HG03095 (cell line): ENCODE measurements at regions not wholly inside any gene's neighbourhood (a gene's known extent, or its start where the extent isn't known, plus 50 kb on each side); places are given as distances from the start of the nearest gene placed in this dataset.
"Not testable (repeated sequence)": the region's sequence is repeated elsewhere in the genome, so short reads cannot be mapped to it uniquely, and the experiment has no call there.

Experiments used
- ATAC-seq: cut with Tn5 transposase; IDR thresholded peaks from one replicate; pipeline ENCODE4 v1.9.1; 2021; ENCODE audit warnings: moderate library complexity; ENCODE audit not compliant: unreplicated experiment

GRCh38 chr5:28685794-28686193 lies 1647.4 kb upstream of the CDH9 start:
- ATAC-seq, result no peak

GRCh38 chr5:28678899-28679298 lies 1640.5 kb upstream of the CDH9 start:
- ATAC-seq, result no peak

DNA sequence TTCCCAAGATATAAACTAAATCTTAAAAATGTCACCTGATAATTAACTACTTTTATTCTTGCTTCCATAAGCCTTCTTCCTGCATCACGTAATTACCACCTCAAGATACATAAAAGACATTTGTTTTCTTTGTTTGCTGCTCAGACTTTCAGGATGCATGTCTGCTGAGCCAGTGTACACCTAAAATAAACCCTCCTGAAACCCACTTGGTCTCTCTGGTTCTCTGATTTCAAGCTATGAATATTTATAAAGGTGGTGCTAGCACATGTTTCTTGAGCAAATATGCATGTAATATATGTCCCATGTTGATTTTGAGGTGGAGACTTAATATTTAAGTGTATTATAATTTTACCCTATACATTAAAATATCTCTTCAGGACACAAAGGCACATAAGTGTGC lies 1627.7 kb upstream of the CDH9 start:
- ATAC-seq, result no peak

GRCh38 chr5:28648108-28648507 lies 1609.7 kb upstream of the CDH9 start:
- ATAC-seq, result no peak

DNA sequence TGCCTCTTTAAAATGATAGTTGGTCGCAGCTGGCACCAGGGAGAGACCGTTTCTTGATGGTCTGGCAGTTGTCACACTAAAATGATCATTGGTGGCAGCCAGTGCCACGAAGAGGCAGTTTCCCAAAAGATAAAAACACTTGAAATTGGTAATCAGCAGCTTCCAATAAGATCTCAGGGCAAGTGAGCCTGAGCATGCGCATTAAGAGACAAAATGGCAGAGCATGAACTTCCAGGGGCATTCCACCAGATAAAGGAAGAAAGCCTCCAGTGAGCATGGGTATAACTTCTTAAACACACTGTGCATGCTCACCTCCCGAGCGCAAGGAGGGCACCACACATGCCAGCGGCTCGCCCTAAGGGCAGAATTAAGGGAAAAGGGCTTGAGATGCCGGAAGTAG lies 1594.2 kb upstream of the CDH9 start:
- no peak for ATAC-seq

- no peak for ATAC-seq
Measured at GRCh38 chr5:28603869-28604268, 1565.5 kb upstream of the CDH9 start.

DNA sequence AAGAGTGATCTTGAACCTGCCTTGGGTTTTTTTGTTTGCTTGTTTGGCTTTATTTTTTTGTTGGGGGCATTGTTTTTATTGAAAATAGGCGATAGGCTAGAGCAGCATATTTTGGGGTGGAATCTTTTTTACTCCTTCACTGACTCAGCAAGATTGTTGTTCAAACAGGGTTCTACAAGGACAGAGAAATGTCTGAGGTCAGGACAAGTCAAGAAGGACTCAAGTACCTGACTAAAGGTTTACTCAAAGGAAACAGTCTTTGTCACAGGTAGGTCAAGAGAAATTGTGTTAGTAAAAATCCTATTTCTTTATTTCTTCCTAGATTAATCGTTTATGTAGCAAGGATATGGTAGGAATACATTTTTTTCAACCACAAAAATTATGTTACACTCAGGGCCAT lies 1564.0 kb upstream of the CDH9 start:
- ATAC-seq, result no peak

DNA sequence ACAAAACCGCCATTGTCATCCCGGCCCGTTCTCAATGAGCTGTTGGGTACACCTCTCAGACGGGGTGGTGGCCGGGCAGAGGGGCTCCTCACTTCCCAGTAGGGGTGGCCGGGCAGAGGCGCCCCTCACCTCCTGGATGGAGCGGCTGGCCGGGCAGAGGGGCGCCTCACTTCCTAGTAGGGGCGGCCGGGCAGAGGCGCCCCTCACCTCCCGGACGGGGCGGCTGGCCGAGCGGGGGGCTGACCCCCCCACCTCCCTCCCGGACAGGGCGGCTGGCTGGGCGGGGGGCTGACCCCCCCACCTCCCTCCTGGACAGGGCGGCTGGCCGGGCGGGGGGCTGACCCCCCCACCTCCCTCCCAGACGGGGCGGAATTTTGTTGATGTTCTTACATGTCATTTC lies 1558.3 kb upstream of the CDH9 start:
- not testable (repeated sequence) for ATAC-seq

DNA sequence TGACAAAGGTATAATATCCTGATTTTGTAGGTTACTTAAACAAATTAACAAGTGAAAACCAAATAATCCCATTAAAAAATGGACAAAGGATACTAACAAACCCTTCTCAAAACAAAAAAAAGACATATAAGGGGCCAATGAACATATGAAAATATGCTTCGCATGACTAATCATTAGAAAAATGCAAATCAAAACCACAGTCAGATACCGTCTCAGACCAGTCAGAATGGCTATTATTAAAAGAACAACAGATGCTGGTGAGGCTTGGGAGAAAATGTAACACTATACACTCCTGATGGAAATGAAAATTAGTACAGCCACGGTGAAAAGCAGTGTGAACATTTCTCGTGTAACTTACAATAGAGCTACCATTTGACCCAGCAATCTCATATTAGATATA lies 1542.2 kb upstream of the CDH9 start:
- ATAC-seq, result no peak

DNA sequence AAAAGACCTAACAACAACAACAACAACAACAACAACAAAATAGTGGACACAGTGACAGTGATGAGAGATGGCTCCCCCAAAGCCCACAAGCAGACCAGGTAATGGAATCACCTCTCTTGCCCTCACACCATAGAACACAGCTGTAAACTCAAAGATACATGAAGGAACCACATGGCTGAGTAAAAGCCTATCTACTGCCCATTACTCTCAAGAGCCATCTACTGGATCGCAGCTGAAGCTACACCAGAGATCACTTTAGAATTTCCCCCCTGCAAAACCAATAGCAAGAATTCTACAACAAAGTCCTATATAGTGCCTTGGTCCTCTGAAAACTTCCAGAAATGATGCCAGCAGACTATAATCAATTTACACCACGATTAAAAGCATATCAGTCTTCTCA lies 1537.6 kb upstream of the CDH9 start:
- no peak for ATAC-seq

- ATAC-seq, result no peak
Measured at GRCh38 chr5:28575368-28575767, 1537.0 kb upstream of the CDH9 start.

- ATAC-seq, result no peak
Measured at GRCh38 chr5:28574606-28575005, 1536.2 kb upstream of the CDH9 start.

DNA sequence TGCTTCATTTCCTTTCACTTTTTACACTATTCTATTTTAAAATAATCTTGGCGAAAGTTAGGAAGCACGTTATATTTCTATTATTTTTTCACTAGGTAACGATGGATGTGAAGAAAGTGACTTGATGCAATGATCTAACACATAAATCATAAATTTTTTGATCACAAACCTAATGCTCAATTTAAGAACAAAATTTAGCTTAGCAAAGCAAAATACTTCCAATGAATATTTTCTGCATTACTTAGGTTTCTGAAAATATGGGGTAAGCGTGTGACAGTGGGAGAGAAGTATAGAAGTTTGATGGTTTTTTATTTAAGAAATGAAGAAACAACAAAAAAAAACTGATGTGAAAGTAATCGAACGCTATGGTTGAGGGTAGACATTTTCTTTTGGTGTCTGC lies 1528.7 kb upstream of the CDH9 start:
- ATAC-seq, result no peak

DNA sequence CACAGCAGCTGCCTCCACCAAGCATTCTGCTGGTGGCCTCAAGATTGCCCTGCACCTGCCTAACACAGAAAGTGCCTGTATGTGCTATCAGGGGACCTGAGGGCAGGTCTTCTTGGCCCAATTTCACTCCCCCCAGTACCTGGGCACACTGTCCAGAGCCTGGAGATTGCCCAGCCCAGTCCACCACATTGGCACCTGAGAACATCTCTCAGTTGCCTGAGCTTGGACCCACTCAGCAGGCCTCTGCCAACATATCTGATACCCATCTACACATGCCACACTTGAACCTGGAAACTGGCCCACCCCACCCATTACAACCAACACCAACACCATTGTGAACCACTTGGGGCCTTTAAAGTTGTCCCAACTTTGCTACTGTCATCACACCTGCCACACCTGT lies 1523.1 kb upstream of the CDH9 start:
- ATAC-seq, result no peak

DNA sequence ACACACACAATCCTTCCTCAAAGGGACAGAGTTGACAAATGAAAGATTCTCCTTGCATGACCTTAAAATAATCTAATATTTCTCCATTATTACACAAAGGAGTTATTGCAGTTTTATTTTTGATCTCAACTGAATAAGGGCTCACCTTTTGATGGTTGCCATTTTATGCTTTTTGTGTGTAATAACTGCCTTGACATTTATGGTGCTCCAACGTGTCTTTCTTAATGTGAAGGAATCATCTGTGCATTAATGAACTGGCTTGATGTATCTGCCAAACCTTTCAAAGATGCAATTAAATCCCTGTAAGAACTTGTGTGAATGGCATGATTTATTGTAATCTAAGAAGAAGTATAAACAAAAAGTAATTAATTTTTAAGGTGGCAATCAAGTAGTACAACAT lies 1519.8 kb upstream of the CDH9 start:
- ATAC-seq, result no peak

DNA sequence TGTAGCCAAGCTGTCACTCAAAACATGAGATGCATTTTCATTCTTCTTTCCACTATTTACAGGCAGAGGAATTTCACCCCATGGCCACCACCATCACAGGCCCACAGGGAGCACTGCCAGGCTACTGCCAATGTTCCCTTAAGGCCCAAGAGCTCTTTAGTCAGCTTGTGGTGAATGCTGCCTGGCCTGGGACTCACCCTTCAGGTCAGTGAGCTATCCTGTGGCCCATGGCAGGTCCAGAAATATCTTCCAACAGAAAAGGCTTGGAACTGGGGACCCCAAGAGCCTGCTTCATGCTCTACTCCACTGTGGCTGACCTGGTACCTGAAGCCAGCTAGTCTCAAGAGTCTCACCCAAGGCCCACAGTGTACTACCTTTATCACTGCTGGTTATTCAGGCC lies 1518.7 kb upstream of the CDH9 start:
- no peak for ATAC-seq

DNA sequence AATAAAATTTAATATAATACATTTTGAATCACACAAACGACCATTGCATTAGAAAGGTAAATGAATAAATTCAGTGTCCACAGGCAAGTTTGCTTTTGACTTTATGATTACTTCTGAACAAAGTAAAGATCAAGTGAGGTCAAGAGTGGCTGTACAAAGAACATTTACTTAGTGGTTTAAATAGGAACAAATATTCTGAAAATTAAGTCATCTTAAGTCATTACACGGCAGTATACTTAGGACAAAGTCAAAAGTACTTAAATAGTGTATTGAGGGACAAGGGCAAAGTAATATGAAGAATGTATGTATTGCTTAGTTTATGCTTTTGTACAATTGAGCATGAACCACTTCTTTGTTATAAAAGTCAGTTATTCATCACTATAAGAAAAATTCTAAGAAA lies 1511.2 kb upstream of the CDH9 start:
- no peak for ATAC-seq

DNA sequence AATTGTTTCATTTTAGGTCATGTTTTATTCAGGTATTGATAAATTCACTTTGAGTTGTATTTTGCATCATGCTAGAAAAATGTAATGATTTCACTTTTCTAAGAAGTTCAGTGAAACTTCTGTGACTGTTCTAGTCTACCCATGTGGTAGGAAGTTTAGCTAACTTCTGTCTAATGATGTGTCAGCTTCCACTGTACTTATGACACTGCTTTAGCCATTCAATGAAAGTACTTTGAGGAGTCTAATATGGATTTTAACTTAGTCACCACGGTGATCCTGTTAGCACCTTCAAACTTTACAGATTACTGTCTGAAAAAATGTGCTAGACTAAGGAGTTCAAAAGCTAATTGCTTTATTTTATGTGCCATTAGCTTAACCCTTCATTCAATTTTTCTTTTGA lies 1510.5 kb upstream of the CDH9 start:
- no peak for ATAC-seq

GRCh38 chr5:28544501-28544900 lies 1506.1 kb upstream of the CDH9 start:
- ATAC-seq, result no peak

DNA sequence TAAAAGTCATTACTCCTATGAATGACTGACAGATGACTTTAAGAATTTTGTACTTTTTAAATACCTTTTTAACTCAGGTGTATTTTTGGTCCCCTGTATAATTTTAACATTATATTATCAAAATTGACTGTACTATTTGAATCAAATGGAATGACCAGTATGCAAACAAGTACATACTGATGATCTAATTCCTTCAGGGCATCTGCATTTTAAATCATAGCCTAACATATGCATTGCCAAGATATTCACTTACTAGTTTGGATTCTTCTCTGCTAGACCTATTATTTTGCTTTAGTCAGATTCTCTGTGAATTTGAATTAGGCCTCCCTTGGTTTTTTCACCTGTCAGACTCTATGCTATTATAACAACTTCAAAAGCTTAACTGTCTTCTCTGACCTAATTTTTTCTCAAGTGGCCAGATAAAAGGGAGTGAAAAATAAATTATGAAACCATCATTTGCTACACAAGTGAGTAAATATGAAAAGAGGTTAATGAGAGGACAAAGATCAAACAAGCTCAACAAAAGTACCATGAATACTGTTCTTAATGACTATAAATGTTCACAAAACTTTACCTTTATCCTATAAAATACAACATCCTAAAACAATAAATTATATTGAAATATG lies 1505.2 kb upstream of the CDH9 start:
- no peak for ATAC-seq

DNA sequence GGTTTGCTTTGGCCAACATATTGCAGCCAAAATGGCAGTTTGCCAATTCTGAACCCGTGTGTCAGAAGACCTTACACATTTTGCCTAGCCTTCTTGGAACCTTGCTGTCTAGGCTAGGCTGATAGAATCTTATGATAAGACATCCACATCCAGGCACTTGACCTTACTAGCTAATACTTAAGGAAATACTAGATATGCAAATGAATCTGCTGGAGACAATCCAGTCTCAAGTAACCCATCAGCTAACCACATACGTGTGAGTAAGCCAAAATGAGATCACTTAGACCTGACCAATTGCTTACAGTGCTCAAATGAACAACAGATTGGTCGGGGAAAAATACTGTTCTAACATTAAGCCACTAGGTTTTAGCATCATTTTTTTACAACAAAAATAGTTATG lies 1504.6 kb upstream of the CDH9 start:
- ATAC-seq, result no peak

- ATAC-seq, result no peak
Measured at GRCh38 chr5:28523888-28524635, 1485.7 kb upstream of the CDH9 start.

GRCh38 chr5:28523416-28523815 lies 1485.0 kb upstream of the CDH9 start:
- ATAC-seq, result no peak
